ENCODE measurements at regions not wholly inside any gene's neighbourhood (a gene's known extent, or its start where the extent isn't known, plus 50 kb on each side); places are given as distances from the start of the nearest gene placed in this dataset.

- DNase-seq (ENCODE audit: low spot score): no peak
- ATAC-seq (ENCODE audit: low read depth): no peak
- Histone ChIP-seq H3K27ac (ENCODE audit: poor library complexity, severe bottlenecking) (no peak overlapping the region), H3K36me3 (ENCODE audit: low read depth) (no peaks in the 10 kb centered on the region), H3K4me3 (ENCODE audit: severe bottlenecking) (no peak overlapping the region), H3K9me3 (ENCODE audit: severe bottlenecking) (no peaks in the 10 kb centered on the region), H3K4me1 (ENCODE audit: insufficient read depth, poor library complexity, severe bottlenecking) (no peaks in the 10 kb centered on the region), H3K27me3 (ENCODE audit: insufficient read depth, poor library complexity, severe bottlenecking) (no peaks in the 10 kb centered on the region)
- TF ChIP-seq, protein P1, sequence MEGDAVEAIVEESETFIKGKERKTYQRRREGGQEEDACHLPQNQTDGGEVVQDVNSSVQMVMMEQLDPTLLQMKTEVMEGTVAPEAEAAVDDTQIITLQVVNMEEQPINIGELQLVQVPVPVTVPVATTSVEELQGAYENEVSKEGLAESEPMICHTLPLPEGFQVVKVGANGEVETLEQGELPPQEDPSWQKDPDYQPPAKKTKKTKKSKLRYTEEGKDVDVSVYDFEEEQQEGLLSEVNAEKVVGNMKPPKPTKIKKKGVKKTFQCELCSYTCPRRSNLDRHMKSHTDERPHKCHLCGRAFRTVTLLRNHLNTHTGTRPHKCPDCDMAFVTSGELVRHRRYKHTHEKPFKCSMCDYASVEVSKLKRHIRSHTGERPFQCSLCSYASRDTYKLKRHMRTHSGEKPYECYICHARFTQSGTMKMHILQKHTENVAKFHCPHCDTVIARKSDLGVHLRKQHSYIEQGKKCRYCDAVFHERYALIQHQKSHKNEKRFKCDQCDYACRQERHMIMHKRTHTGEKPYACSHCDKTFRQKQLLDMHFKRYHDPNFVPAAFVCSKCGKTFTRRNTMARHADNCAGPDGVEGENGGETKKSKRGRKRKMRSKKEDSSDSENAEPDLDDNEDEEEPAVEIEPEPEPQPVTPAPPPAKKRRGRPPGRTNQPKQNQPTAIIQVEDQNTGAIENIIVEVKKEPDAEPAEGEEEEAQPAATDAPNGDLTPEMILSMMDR (IDR thresholded peaks at IDR 0.05; ENCODE audit: poor library complexity, severe bottlenecking): no peak
These were observed 119.2 kb downstream of the SYF2 start for GRCh38 chr1:25113086-25113485.

- H3K4me3 ChIP-seq (ENCODE audit: severe bottlenecking): no peak overlapping the region
- H3K27ac ChIP-seq (ENCODE audit: poor library complexity, severe bottlenecking): no peak overlapping the region
- TF ChIP-seq, protein P1 (IDR thresholded peaks at IDR 0.05; ENCODE audit: poor library complexity, severe bottlenecking): no peak
- H3K36me3 ChIP-seq (ENCODE audit: low read depth): no peaks in the 10 kb centered on the region
- ATAC-seq (ENCODE audit: low read depth) (no peak), DNase-seq (ENCODE audit: low spot score) (no peak)
- H3K9me3 ChIP-seq (ENCODE audit: severe bottlenecking): no peaks in the 10 kb centered on the region
- H3K4me1 ChIP-seq (ENCODE audit: insufficient read depth, poor library complexity, severe bottlenecking): no peaks in the 10 kb centered on the region
- H3K27me3 ChIP-seq (ENCODE audit: insufficient read depth, poor library complexity, severe bottlenecking): no peaks in the 10 kb centered on the region
These were observed 119.9 kb downstream of the SYF2 start for GRCh38 chr1:25112400-25112799.

DNA sequence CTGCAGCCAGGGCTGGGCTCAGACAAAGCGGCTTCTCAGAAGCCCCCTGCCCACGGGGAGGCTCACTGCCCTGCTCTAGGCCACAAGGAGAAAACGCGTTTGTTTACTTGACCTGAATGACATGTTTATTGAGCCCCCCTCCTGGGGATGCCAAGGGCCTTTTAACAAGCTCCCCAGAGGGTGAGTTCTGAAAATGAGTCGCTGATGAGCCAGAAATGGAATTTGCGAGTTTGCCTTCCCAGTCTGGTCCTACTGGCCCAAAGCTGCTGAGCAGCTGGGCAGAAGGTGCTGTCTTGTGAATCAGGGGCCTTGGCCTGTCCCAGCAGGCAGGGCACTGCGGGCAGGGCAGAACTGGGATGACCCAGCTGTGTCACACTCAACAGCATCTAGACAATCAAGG lies 120.6 kb downstream of the SYF2 start:
- TF ChIP-seq, protein P1 (IDR thresholded peaks at IDR 0.05; ENCODE audit: poor library complexity, severe bottlenecking): no peak
- Histone ChIP-seq H3K36me3 (ENCODE audit: low read depth) (no peaks in the 10 kb centered on the region), H3K4me1 (ENCODE audit: insufficient read depth, poor library complexity, severe bottlenecking) (no peaks in the 10 kb centered on the region), H3K9me3 (ENCODE audit: severe bottlenecking) (no peaks in the 10 kb centered on the region), H3K4me3 (ENCODE audit: severe bottlenecking) (no peak overlapping the region), H3K27me3 (ENCODE audit: insufficient read depth, poor library complexity, severe bottlenecking) (no peaks in the 10 kb centered on the region), H3K27ac (ENCODE audit: poor library complexity, severe bottlenecking) (no peak overlapping the region)
- DNase-seq (ENCODE audit: low spot score) (no peak), ATAC-seq (ENCODE audit: low read depth) (no peak)

GRCh38 chr1:25110485-25110884 lies 121.8 kb downstream of the SYF2 start:
- TF ChIP-seq, protein P1 (IDR thresholded peaks at IDR 0.05; ENCODE audit: poor library complexity, severe bottlenecking): no peak
- Histone ChIP-seq H3K4me1 (ENCODE audit: insufficient read depth, poor library complexity, severe bottlenecking) (no peaks in the 10 kb centered on the region), H3K4me3 (ENCODE audit: severe bottlenecking) (no peak overlapping the region), H3K27ac (ENCODE audit: poor library complexity, severe bottlenecking) (no peak overlapping the region), H3K27me3 (ENCODE audit: insufficient read depth, poor library complexity, severe bottlenecking) (no peaks in the 10 kb centered on the region), H3K36me3 (ENCODE audit: low read depth) (no peaks in the 10 kb centered on the region), H3K9me3 (ENCODE audit: severe bottlenecking) (no peaks in the 10 kb centered on the region)
- ATAC-seq (ENCODE audit: low read depth): no peak
- no peak for DNase-seq (ENCODE audit: low spot score)

GRCh38 chr1:25110036-25110435 lies 122.3 kb downstream of the SYF2 start:
- Histone ChIP-seq H3K27me3 (ENCODE audit: insufficient read depth, poor library complexity, severe bottlenecking) (no peaks in the 10 kb centered on the region), H3K36me3 (ENCODE audit: low read depth) (no peaks in the 10 kb centered on the region), H3K9me3 (ENCODE audit: severe bottlenecking) (no peaks in the 10 kb centered on the region), H3K27ac (ENCODE audit: poor library complexity, severe bottlenecking) (no peak overlapping the region), H3K4me3 (ENCODE audit: severe bottlenecking) (no peak overlapping the region), H3K4me1 (ENCODE audit: insufficient read depth, poor library complexity, severe bottlenecking) (no peaks in the 10 kb centered on the region)
- DNase-seq (ENCODE audit: low spot score): no peak
- TF ChIP-seq, protein P1 (IDR thresholded peaks at IDR 0.05; ENCODE audit: poor library complexity, severe bottlenecking): no peak
- no peak for ATAC-seq (ENCODE audit: low read depth)

All from RWPE2 (cell line).